H1 (cell line): ENCODE measurements at regions not wholly inside any gene's neighbourhood (a gene's known extent, or its start where the extent isn't known, plus 50 kb on each side); places are given as distances from the start of the nearest gene placed in this dataset.
A peak's percentile ranks its signal among the peaks of the same experiment; 100 is the strongest.

Experiments used
- CTCF ChIA-PET: fragments of 300-600 bp; sonication (Branson Sonifier 250); formaldehyde crosslinking; loops from one replicate; lab custom pipeline; 2021; ENCODE audit not compliant: partially characterized antibody; lab: Charles Lee
- POLR2A ChIA-PET: fragments of 300-600 bp; sonication (Branson Sonifier 250); formaldehyde crosslinking; loops from one replicate; lab custom pipeline; 2021; ENCODE audit warnings: inconsistent platforms; ENCODE audit not compliant: partially characterized antibody; lab: Charles Lee
- DNase-seq, 2 experiments: peaks; one replicate each; pipeline versions ENCODE4 v3.0.0 to v3.0.0-alpha.2; 2010 to 2022; ENCODE audit warnings: low spot score in 2 of 2, low read depth in 1 of 2, mixed read lengths in 1 of 2
- FAIRE-seq: peaks from 2 replicates; lab custom pipeline; 2011; peaks lifted over from hg19 to GRCh38; lab: Jason Lieb, UNC
- H2AFZ ChIP-seq: 2 replicates; pipeline ENCODE4 v1.8.1; 2012; ENCODE audit warnings: low read length, inconsistent platforms
- H2AK5ac ChIP-seq: 2 replicates; pipeline ENCODE4 v1.6.1; 2013; ENCODE audit warnings: low read depth, low read length
- H2BK120ac ChIP-seq: replicated peaks from 2 replicates; pipeline ENCODE3; 2013; ENCODE audit warnings: low read depth, low read length, inconsistent platforms
- H2BK12ac ChIP-seq: 2 replicates; pipeline ENCODE4 v1.6.1; 2013; ENCODE audit warnings: low read depth, low read length
- H2BK15ac ChIP-seq: 2 replicates; pipeline ENCODE4 v1.6.1; 2013; ENCODE audit warnings: low read length
- H2BK20ac ChIP-seq: 2 replicates; pipeline ENCODE4 v1.6.1; 2013; ENCODE audit warnings: low read length
- H2BK5ac ChIP-seq: 2 replicates; pipeline ENCODE4 v1.6.1; 2013; ENCODE audit warnings: low read depth, low read length
- H3K14ac ChIP-seq: 2 replicates; pipeline ENCODE4 v1.6.1; 2013; ENCODE audit warnings: inconsistent platforms; ENCODE audit not compliant: insufficient read length
- H3K18ac ChIP-seq: 2 replicates; pipeline ENCODE4 v1.6.1; 2013; ENCODE audit warnings: low read length; ENCODE audit errors: extremely low read depth
- H3K23ac ChIP-seq: 2 replicates; pipeline ENCODE4 v1.6.1; 2013; ENCODE audit warnings: inconsistent platforms; ENCODE audit not compliant: insufficient read length
- H3K23me2 ChIP-seq: 2 replicates; pipeline ENCODE4 v1.6.1; 2013; ENCODE audit warnings: low read depth, low read length
- H3K27ac ChIP-seq: 2 replicates; pipeline ENCODE4 v1.6.1; 2011; ENCODE audit warnings: low read depth, low read length, inconsistent platforms
- H3K27me3 ChIP-seq, 4 experiments: replicated peaks in 1 of 4; 1 replicate in 1 of 4; 2 replicates in 3 of 4; pipeline versions ENCODE4 v1.6.1 to v1.8.1; 2011 to 2013; ENCODE audit warnings: low read length in 3 of 4, mild to moderate bottlenecking in 3 of 4, inconsistent platforms in 2 of 4, mixed read lengths in 2 of 4, moderate library complexity in 1 of 4; ENCODE audit not compliant: control insufficient read depth in 3 of 4, insufficient read depth in 3 of 4; ENCODE audit errors: extremely low read depth in 1 of 4
- H3K36me3 ChIP-seq, 4 experiments: 2 replicates each; pipeline versions ENCODE4 v1.6.1 to v1.8.1; 2011 to 2013; ENCODE audit warnings: mild to moderate bottlenecking in 4 of 4, low read length in 3 of 4, moderate library complexity in 2 of 4, control low read depth in 1 of 4, inconsistent platforms in 1 of 4; ENCODE audit not compliant: insufficient read depth in 4 of 4, control insufficient read depth in 2 of 4
- H3K4ac ChIP-seq: replicated peaks from 2 replicates; pipeline ENCODE3; 2013; ENCODE audit warnings: low read length, low read depth, mixed read lengths, inconsistent platforms; ENCODE audit not compliant: insufficient read length
- H3K4me1 ChIP-seq, 4 experiments: replicated peaks in 1 of 4; 1 replicate in 1 of 4; 2 replicates in 3 of 4; pipeline versions ENCODE4 v1.6.1 to v1.8.1; 2011 to 2013; ENCODE audit warnings: low read length in 3 of 4, inconsistent platforms in 2 of 4, mixed read lengths in 1 of 4; ENCODE audit not compliant: insufficient read depth in 4 of 4, control insufficient read depth in 3 of 4
- H3K4me2 ChIP-seq, 2 experiments: 2 replicates each; pipeline versions ENCODE4 v1.6.1 to v1.8.1; 2011 to 2013; ENCODE audit warnings: low read depth in 2 of 2, low read length in 2 of 2, control low read depth in 1 of 2, inconsistent platforms in 1 of 2, mild to moderate bottlenecking in 1 of 2; ENCODE audit not compliant: insufficient read depth in 1 of 2
- H3K4me3 ChIP-seq, 4 experiments: fragments of 200-600, 300-600 bp in 1 of 4; sonication (generic), shearing (Covaris generic), sonication (Bioruptor Twin) in 1 of 4; 2 replicates each; pipeline versions ENCODE4 v1.5.1 to v1.8.1; 2011 to 2016; ENCODE audit warnings: low read length in 4 of 4, low read depth in 3 of 4, control low read depth in 2 of 4, inconsistent platforms in 2 of 4, mild to moderate bottlenecking in 2 of 4, mixed read lengths in 1 of 4, moderate library complexity in 1 of 4; ENCODE audit not compliant: insufficient read depth in 2 of 4; ENCODE audit errors: extremely low read depth in 1 of 4
- H3K56ac ChIP-seq: replicated peaks from 2 replicates; pipeline ENCODE3; 2013; ENCODE audit warnings: low read depth, mild to moderate bottlenecking, mixed read lengths, low read length, inconsistent platforms; ENCODE audit not compliant: insufficient read length
- H3K79me1 ChIP-seq: 2 replicates; pipeline ENCODE4 v1.6.1; 2013; ENCODE audit warnings: low read depth, low read length, control low read depth
- H3K79me2 ChIP-seq, 2 experiments: 2 replicates each; pipeline versions ENCODE4 v1.6.1 to v1.8.1; 2012 to 2013; ENCODE audit warnings: low read length in 2 of 2, mild to moderate bottlenecking in 2 of 2, inconsistent platforms in 1 of 2; ENCODE audit not compliant: insufficient read depth in 2 of 2, control insufficient read depth in 1 of 2
- H3K9ac ChIP-seq, 4 experiments: replicated peaks in 1 of 4; 1 replicate in 1 of 4; 2 replicates in 3 of 4; pipeline versions ENCODE4 v1.6.1 to v1.8.1; 2011 to 2013; ENCODE audit warnings: low read depth in 3 of 4, low read length in 3 of 4, control low read depth in 2 of 4, mild to moderate bottlenecking in 2 of 4, moderate library complexity in 2 of 4, inconsistent platforms in 1 of 4; ENCODE audit errors: extremely low read depth in 1 of 4
- H3K9me3 ChIP-seq, 2 experiments: 2 replicates each; pipeline versions ENCODE4 v1.6.1 to v1.8.1; 2012 to 2013; ENCODE audit warnings: mild to moderate bottlenecking in 2 of 2, moderate library complexity in 2 of 2, control low read depth in 1 of 2, inconsistent platforms in 1 of 2, low read depth in 1 of 2, low read length in 1 of 2, mixed read lengths in 1 of 2; ENCODE audit not compliant: insufficient read depth in 2 of 2
- H4K20me1 ChIP-seq, 2 experiments: replicated peaks in 1 of 2; 2 replicates each; pipeline versions ENCODE3 to v1.8.1; 2011 to 2013; ENCODE audit warnings: inconsistent platforms in 2 of 2, low read length in 2 of 2, mild to moderate bottlenecking in 1 of 2; ENCODE audit not compliant: insufficient read depth in 2 of 2, control insufficient read depth in 1 of 2
- H4K5ac ChIP-seq: 2 replicates; pipeline ENCODE4 v1.6.1; 2013; ENCODE audit warnings: low read length, low read depth, mixed read lengths, inconsistent platforms; ENCODE audit not compliant: insufficient read length
- H4K8ac ChIP-seq: 2 replicates; pipeline ENCODE4 v1.8.0; 2013; ENCODE audit warnings: mild to moderate bottlenecking, moderate library complexity, low read length, inconsistent platforms; ENCODE audit not compliant: insufficient read depth; ENCODE audit errors: extremely low read depth
- H4K91ac ChIP-seq: replicated peaks from 2 replicates; pipeline ENCODE3; 2013; ENCODE audit warnings: low read length, mixed read lengths, inconsistent platforms; ENCODE audit not compliant: insufficient read length
- CHD1 ChIP-seq: IDR thresholded peaks from 2 replicates; pipeline ENCODE4 v1.6.1; 2012; ENCODE audit warnings: low read depth, low read length, improper control_type of control experiment
- RBBP5 ChIP-seq: IDR thresholded peaks from 2 replicates; pipeline ENCODE4 v1.7.1; 2012; ENCODE audit warnings: low read depth, mild to moderate bottlenecking, inconsistent platforms, low read length, moderate library complexity, borderline replicate concordance
- SUZ12 ChIP-seq: fragments of 200-600 bp; sonication (generic); IDR thresholded peaks from 2 replicates; pipeline ENCODE4 v1.6.1; 2012; ENCODE audit warnings: mild to moderate bottlenecking, inconsistent platforms, low read length, moderate library complexity, mixed read lengths
- WGBS, 2 experiments: shearing (Covaris generic) in 1 of 2; methylation state at CpG; one replicate each; pipeline versions ENCODE4 v1.1.6 to v1.1.7; 2013 to 2015; ENCODE audit warnings: low lambda C conversion rate in 2 of 2, mixed read lengths in 2 of 2, inconsistent platforms in 1 of 2, low coverage in 1 of 2, missing lambda C conversion rate in 1 of 2; ENCODE audit not compliant: insufficient replicate concordance in 2 of 2, insufficient coverage in 1 of 2, insufficient read length in 1 of 2; ENCODE audit errors: extremely low coverage in 1 of 2, missing lambda C conversion rate in 1 of 2; 5-methylcytosine and 5-hydroxymethylcytosine counted together

- CTCF ChIA-PET, result interaction anchor here (1.3 kb wide), 1 partner anchor 121 kb away, joined by 4 read pairs; no protein-coding TSS in a partner anchor
- no peak overlapping the region for H3K27ac ChIP-seq
- H2BK20ac ChIP-seq, result no peak overlapping the region
- no peak overlapping the region for H3K18ac ChIP-seq
- peak overlapping the region; percentile 93 for H2AFZ ChIP-seq
- H4K5ac ChIP-seq, result no peak overlapping the region
- H3K23me2 ChIP-seq, result no peaks in the 10 kb centered on the region; the same call in 1 of the 2 replicates
- no peak overlapping the region for H3K14ac ChIP-seq
- H3K4me3 ChIP-seq, result no peak overlapping the region
- FAIRE-seq (no peak), DNase-seq (no peak)
- H3K4me1 ChIP-seq, result no peaks in the 10 kb centered on the region
- no peak overlapping the region for H3K4ac ChIP-seq
- no peak overlapping the region for H3K9ac ChIP-seq
- WGBS, 2 experiments, result 82% methylated on average over 6 of the region's 6 CpGs; no CpG with 5 or more reads in 1 of the 2 experiments
- H2BK5ac ChIP-seq, result no peak overlapping the region
- H2AK5ac ChIP-seq, result no peak overlapping the region
- H2BK15ac ChIP-seq, result no peak overlapping the region
- no peak overlapping the region for H3K4me2 ChIP-seq
- H2BK12ac ChIP-seq, result no peak overlapping the region
- H4K8ac ChIP-seq, result no peak overlapping the region
- no peaks in the 10 kb centered on the region for H3K9me3 ChIP-seq
- H4K91ac ChIP-seq, result no peak overlapping the region
- H3K23ac ChIP-seq, result no peak overlapping the region
- no peaks in the 10 kb centered on the region for H3K79me1 ChIP-seq
- H3K36me3 ChIP-seq, result no peaks in the 10 kb centered on the region
- H4K20me1 ChIP-seq, result no peaks in the 10 kb centered on the region
- H2BK120ac ChIP-seq, result no peak overlapping the region
- no peaks in the 10 kb centered on the region for H3K79me2 ChIP-seq
- POLR2A ChIA-PET, result no interaction called here
- H3K27me3 ChIP-seq, result no peaks in the 10 kb centered on the region
- H3K56ac ChIP-seq, result no peak overlapping the region
- no peak for TF ChIP-seq SUZ12
- TF ChIP-seq RBBP5, result no peak
- TF ChIP-seq CHD1, result no peak
These were observed 496.9 kb upstream of the CAMK1G start for GRCh38 chr1:209086486-209087192.
